SW 1271 (cell line): ENCODE measurements at regions not wholly inside any gene's neighbourhood (a gene's known extent, or its start where the extent isn't known, plus 50 kb on each side); places are given as distances from the start of the nearest gene placed in this dataset.

Experiments
- DNase-seq, 2 experiments: peaks; one replicate each; lab custom pipeline; 2025; lab: John Stamatoyannopoulos, UW

DNA sequence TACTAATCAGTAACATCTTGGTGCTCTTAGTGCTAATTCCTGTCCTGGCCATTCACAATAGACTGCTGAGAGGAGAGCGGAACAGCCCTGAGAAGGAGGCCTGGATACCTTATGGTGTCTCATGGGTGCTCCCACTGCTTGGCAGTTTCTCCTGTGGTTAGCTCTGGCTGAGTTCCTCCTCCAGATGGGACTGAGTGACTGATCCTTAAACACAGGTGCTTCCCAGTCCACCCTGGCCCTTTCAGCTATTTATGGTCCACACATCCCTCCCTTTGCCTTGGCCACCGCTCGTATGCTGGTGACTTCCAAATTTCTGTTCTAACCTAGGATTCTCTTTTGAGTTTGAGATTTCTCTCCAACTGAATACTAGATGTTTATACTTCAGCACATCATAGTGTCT, 157.0 kb upstream of the CACNA1E start:
- DNase-seq = no peak

DNA sequence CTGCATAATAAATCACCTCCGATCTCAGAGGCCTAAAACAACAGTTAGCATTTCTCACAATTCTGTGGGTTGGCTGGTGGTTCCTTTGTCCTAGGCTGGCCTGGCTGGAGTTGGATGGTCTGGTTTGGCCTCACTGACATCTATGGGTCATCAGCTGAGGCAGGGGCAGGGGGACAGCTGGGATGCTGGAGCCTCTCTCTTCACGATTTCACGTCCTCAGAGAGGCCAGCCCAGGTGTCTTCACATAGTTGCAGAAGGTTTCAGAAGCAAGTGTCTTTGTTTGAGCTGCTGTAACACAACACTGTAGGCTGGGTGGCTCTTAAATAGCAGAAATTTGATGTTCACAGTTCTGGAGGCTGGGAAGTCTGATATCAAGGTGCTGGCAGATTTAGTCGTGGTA, 155.5 kb upstream of the CACNA1E start:
- no peak for DNase-seq

DNA sequence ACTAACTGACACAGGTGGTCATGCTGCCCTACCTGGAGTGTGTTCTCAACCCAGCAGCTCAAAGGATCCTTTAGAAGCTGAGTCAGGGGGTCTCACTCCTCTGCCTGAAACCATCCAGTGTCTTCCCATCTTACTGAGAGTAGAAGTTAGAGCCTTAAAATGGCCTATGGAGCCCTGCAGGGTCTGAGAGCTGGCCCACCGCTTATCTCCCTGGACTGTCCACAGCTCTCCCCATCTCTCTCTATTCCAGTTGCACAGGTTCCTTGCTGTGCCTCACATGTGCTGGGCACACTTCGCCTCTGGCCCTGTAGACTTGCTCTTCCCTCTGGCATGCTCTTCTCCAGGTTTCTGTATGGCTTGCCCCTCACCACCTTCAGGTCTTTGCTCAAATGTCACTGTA, 148.6 kb upstream of the CACNA1E start:
- no peak for DNase-seq

DNA sequence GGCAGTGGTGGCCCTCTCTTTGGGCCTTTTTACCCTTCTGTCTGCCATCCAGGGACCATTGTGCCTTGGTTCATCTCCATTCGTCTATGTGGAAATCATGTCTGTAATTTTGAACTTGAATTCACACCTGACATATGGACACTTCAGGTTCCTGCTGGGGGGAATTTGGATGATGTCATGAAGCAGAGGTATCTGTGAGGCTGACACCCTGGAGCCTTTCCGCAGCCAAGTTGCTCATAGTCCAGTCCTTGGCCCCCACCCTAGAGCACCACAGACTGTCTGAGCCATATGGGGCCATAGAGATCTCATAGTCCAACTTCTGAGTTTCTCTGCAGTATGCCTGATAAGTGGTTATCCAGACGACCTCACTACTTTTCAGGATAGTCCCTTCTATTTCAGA, 147.7 kb upstream of the CACNA1E start:
- no peak for DNase-seq

DNA sequence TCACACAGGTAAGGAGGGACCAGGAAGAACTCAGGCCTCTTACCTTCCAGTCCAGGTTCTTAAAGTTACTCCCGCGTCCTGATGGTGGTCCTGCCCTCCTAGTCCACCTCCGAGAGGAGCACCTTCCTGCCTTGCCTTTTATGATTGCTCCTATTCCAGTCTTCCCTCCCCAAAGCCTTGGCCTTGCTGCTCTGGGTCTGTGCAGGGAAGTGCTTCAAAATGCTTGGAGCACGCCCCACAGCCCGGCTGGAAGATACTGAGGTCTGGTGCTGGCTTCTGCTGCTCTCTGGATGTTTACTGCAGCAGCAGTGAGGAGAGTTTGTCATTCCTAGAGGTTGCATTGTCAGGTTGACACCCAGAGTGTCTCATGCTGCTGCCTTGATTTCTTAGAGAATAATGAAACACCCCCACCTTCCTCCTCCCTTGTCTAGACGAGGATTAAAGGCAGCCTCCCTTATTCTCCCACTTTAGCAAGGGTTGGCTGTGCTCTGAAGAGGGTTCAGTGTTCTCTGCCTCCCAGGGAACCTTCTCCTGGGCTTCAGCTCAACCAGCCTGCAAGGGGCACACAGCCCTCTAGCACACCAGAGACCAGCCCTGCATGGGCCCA, 142.2 kb upstream of the CACNA1E start:
- DNase-seq = no peak

DNA sequence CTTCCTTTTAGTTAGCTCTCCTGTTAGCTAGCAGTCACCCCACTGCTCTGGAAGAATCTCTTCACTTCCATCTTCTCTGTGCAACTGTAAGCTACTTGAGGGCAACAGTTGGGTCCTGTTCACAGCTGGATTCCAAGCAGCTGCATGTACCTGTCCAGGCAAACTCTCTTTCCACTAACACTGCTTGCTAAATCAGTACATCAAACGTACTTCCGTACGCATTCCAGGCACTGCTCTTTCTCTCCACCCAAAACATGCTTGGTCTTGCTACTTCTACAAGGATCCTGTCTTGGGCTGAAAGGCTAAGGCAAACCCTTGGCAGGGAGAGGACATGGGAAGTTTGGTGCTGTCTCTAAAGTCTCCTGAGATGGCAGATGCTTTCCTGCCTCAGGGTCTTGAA, 139.2 kb upstream of the CACNA1E start:
- no peak for DNase-seq

DNA sequence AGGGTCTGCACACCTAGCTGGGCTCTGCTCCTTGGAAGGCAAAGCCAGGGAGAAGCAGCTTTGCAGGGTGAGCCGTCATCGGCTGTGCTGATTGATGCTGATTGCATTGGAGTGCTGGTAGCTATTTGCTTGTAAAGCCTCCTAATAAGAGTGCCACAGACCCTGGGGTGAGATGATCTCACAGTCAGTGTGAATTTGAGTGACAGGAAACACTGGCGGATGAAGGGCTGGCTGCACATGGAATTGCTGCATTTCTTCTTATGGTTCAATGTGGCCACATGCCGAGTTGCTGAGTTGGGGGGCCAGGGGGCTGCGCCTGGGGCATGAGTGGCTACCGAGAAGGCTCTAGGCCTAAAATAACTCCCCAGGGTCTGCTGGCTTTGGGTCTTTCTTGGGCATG, 138.2 kb upstream of the CACNA1E start:
- no peak for DNase-seq

DNA sequence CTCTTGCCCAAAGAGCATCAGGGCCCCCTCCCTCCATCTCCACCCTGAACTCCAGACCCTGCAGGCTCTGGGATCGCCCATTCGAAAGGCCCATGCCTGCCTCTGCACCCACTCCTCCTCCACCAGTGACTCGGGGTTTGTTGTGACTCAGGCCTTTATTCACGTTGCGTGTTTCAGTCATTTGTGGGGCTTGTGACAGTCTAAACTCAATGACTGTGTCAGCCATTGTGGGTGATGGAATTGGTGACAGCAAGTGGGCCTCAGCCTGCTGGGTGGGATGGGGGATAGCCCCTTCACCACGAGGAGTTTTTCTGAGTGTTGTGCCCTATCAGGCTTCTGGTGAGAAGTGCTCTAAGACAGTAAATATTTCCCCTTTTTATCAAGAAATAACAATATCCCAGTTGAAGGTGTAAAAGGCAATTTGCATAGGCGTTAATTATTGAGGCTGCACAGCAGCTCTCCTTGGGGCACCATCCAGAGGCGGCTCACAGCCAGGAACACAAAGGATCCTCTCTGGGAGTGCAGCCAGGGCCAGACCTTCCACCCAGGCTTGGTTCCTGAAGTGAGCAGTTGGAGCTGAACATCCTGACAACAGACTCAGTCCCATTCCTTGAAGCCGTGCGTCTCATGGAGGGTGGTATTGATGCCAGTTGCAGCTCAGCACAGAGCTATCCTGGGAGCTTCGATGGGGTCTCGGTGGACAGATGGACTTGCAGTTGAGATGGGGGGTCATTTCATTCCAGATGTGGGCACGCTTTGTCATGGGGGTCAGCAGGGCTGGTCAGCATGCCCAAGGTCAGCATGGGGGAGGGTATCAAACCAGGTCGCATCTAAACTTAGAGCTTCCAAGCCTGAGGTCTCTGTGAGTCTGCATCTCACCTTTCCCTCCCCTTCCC, 135.6 kb upstream of the CACNA1E start:
- DNase-seq = no peak

DNA sequence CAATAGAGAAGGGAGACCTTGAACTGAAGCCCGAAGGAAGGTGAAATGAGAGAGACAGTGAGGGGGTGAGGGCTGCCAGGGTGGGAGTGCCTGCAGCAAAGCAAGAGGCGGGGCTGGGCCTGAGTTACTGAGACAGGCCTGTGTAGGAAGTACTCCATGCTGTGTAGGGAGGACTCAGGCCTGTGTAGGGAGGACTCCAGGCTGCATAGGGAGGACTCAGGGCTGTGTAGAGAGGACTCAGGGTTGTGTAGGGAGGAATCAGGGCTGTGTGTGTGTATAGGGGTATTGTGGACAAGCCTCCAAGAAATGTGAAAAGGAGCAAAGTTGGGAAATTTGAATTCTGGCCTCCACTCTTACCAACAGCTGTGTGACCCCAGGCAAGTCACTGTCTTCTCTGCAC, 133.8 kb upstream of the CACNA1E start:
- DNase-seq = no peak

DNA sequence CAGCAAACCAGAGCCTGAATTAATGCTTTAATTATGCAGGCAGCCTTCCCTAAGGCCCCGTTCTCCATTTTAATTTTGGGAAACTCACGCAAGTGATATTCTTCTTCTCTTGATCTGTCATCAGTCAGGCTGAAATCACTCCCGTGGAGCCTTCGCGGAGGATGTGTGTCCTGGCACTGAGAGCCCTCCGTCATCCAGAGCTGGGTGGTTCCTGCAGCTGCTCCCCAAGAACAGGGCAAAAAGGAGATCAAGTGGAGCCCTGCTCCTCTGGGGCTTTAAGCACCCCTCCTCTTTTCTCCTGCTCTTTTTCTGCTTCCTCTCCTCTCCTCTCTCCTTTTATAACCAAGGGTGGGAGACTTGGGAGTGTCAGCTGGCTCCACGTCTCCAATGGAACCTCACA, 133.2 kb upstream of the CACNA1E start:
- no peak for DNase-seq

DNA sequence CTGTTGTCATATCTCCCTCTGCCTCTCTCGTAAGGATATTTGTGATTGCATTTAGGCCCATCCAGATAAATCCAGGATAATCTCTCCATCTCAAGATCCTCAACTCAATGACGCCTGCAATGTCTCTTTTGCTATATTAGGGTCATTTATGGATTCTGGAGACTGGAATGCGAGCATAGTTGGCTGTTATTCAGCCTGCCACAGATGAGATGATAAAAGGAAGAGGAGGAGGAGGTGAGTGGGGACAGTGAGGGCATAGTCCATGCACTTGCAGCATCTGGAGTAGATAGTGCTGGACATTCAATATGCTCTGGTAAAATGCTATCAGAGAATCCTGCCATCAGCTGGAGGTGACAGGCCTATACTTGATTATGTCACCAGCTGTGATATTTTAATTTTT, 131.6 kb upstream of the CACNA1E start:
- no peak for DNase-seq

DNA sequence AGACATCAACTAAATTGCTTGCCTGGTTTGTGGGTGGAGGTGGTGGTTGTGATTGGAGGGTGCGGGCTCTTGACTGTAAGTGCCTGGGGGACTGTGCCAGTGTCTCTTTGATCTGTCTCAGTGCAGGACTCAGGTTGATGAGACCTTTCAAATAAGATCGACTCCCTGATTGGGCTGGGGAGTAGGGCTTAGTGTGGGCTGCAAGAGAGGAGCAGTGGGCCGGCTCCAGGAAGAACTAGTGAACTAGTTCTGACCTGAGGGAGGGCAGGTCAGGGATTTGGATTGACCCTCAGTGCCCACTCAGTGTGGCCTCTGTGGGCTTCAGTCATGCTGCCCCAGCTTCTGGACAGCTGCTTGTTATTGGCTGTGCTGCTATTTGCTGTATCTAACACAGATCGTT, 130.6 kb upstream of the CACNA1E start:
- no peak for DNase-seq

DNA sequence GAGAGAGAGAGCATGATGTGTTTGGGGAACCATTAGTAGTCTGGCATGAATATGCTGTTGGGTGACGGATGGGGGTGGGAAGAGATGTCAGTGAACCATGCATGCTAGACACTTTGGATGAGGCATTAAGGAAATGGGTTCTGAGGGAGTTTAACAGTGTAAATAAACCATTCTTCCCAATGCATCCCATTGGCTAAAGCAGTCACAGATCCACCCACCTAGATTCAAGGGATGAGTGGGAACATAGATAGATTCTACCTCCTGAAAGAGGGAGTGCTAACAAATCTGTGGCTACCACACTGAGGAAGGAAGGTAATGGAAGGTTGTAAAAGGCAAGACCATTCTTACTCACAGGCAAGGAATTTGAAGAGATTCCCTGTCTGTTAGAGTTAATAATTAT, 129.8 kb upstream of the CACNA1E start:
- no peak for DNase-seq

DNA sequence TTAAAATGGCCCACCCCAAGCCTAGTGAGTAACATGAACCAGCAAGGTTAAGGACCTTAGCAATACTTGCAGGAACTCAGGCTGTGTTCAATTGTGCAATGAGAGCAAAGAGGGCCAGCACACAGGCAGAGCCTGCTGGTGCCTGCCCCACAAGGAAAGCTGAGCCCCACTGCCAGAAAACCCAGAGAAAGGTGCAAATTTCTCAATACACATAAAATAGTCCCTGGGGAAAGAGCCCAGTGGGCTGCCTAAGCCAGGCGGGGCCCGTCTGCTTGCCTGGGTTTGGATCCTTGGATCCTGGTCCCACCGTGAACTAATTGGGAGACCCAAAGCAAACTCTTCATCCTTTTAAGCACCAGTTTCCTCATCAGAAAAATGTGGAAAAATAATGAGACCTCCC, 128.5 kb upstream of the CACNA1E start:
- DNase-seq = no peak

DNA sequence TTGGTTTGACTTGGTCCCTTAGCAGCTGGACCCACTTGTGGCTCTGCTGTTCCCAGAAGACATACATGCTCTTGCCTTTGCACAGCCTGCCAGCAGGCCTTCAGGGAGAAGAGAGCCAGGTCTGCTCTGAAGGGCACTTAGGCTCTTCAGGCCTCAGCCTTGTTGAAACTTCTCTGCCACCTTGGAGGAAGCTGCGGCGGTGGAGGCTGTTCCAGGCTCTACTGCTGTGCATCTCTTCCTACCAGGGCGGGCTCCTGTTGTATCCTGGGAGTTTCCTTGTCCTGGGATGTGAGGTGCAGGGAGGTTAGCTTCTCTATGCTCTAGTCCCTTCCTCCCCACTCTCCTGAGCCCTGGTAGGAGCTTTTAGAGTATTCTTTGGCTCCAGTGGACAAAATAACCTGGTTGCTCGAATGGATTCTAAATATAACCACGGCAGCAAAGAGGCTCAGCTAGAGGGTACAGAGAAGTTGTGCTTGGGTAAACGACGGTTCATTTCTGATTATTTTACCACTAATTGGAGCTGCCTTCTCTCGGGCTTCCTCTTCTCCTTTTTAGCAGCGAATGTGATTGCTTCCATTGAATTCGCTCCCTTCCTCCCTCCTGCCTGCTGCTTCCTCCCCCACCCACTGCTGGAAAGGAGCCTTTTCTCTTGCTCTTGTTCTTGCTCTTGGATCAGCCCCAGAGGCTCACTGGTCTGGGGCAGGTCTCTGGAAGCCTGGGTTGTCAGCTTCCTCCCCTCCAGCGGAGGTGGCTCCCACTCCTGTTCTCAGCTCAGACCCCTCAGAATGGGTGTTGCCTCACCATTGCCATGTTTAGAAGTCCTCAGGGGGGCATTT, 126.6 kb upstream of the CACNA1E start:
- DNase-seq = no peak

DNA sequence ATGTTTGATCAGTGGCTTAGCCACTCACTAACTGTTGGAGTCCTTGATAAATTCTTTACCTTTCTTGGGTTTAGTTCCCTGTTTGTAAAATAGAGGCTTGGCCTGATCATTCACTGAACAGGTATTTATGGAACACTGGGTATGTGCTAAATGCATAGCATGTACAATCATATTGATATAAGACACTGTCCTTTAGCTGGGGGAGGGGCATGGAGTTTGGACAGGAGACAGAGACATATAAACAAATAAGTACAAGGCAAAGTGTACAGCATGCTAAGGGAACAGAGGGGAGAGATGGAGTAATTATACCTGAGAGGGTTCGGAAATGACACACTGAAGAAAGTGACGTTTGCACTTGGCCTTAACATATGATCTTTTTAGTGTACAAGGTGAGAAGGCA, 124.3 kb upstream of the CACNA1E start:
- no peak for DNase-seq

DNA sequence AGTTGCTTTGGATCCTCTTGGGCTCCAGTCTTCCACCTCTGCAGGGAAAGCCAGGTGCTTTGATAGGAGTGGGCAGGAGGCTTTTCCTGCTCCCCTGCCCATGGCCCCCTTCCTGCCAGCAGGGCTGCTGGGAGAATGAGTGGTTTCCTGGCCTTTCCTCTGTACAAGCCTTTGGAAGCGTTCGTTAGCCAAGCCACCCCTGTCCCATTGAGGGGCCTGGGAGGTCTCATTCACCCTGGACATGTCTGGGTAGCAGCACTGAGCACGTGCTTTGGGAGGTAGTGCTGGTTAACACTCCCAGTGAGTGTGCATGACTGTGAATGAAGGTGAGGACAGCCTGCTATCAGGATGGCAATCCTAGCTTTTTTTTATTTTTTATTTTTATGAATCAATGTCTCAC, 118.5 kb upstream of the CACNA1E start:
- DNase-seq = no peak

DNA sequence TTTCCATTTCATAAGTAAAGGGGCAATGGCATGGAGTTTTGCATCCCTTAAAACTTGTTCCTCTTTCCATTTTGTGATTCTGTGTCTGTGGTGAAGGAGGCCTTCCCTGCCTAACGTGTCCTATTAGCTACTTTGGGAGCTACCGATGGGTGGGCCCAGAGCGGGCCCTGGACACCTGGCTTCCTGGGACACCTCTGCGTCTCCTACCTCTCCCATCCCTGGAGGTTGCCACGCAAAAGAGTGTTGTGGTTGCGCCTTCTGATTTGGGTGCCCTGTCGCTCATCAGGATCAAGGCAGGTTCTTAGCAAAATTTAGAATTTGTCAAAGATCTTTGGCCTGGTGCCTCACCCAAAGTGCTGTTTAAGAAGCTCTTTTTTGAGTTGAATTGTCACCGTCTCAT, 116.4 kb upstream of the CACNA1E start:
- no peak for DNase-seq

DNA sequence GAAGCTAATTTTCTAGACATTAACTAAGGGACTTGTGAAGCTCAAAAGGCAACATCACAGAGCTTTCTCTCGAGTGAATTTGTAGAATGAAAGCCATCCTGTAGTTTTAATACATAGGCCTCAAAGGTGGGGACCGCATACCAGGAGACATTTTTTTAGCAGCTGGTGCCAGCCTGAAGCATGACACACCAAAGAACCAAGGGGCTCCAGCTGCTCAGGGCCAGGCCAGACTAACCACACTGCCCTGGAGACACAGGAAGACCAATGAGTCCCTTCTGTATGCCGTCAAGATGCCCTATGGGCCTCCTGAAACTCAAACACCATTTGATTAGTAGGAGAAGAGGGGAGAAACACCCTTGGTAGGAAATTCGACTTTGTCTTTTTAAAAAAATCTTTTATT, 113.9 kb upstream of the CACNA1E start:
- no peak for DNase-seq

DNA sequence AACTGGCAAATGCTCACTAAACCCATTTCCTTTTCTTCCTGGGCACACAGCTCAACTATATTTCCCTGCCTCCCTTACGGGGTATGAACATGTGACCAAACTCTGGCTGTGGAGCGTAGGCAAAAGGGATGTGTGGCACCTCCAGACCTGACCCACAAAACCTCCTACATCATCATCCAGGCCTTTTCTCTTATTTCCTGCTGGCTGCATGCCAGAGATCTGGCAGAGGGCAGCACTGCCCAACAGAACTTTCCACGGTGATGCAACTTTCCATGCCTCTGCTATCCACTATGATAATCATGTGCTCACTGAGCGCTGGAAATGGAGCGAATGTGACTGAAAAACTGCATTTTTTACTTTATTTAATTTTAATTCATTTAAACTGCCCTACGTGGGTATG, 99.6 kb upstream of the CACNA1E start:
- DNase-seq = no peak

DNA sequence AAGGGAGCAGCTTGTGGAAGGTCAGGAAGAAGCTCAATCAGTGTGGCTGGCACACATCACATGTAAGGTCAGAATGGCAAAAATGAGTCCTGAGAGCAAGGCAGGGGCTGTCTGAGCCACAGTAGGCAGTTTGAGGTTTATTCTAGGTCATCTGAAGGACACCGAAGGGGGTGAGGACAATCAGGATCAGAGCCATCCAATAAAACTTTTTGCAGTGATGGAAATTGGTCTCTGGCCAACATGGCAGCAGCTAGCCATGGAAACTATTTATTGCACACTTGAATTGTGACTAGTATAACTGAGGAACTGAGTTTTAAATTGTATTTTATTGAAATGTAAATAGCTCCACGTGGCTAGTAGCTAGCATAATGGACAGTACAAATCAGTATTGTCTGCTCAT, 97.0 kb upstream of the CACNA1E start:
- no peak for DNase-seq

DNA sequence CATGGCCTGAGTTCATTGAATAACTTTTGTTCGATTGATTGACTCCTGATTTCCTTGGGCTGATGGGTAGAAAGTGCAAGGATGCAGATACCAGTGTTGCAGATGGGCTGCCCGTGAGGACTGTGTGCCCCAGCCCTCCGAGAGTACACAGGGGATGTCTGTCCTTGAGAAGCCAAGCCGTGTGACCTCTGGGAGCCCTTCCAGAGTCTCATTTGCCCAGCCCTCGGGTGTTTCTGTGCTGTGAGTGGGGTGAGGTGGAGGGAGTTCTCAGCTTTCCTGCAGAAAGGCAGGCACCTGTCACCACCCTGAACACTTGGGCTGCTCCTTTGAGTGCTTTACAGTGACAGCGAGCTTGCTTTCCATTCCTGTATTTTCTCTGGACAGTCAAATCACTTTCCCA, 96.4 kb upstream of the CACNA1E start:
- DNase-seq = no peak

DNA sequence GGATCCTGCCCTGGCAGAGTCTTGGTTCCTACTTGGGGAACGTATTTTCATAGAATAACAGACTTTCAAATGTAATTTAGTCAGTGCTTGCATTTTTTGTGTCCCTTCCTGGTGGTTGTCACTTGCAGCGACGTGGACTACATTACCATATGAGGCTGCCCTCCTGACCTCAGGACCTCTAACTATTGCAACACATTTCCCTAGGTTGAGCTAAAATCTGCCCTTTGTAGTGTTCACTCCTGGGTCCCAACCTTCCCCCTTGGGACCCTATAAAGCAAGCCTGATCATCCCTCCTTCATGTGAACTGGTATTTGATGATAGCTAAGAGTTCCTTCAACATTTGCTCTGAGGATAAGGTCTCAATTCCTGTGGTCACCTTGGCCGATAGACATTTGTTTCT, 95.6 kb upstream of the CACNA1E start:
- DNase-seq = no peak
